ENCODE measurements at regions not wholly inside any gene's neighbourhood (a gene's known extent, or its start where the extent isn't known, plus 50 kb on each side); places are given as distances from the start of the nearest gene placed in this dataset.

GRCh38 chr2:167342769-167343168, 454.5 kb downstream of the XIRP2 start:
- no peak for TF ChIP-seq CTCF (IDR thresholded peaks at IDR 0.05; ENCODE audit: low read depth, low read length)
- H3K4me3 ChIP-seq (ENCODE audit: low read depth, low read length) = no peak overlapping the region

- no peak for TF ChIP-seq CTCF (IDR thresholded peaks at IDR 0.05; ENCODE audit: low read depth, low read length)
These were observed 452.0 kb downstream of the XIRP2 start for GRCh38 chr2:167340322-167340721.

GRCh38 chr2:167336213-167336612, 447.9 kb downstream of the XIRP2 start:
- no peak for TF ChIP-seq CTCF (IDR thresholded peaks at IDR 0.05; ENCODE audit: low read depth, low read length)
- no peak overlapping the region for H3K4me3 ChIP-seq (ENCODE audit: low read depth, low read length)

More at GRCh38 chr2:167340322-167340721, 452.0 kb downstream of the XIRP2 start:
- no peak overlapping the region for H3K4me3 ChIP-seq (ENCODE audit: low read depth, low read length)

- H3K4me3 ChIP-seq (ENCODE audit: low read depth, low read length) = no peak overlapping the region
- TF ChIP-seq CTCF (IDR thresholded peaks at IDR 0.05; ENCODE audit: low read depth, low read length) = no peak
These were observed 447.3 kb downstream of the XIRP2 start for GRCh38 chr2:167335541-167335992.

DNA sequence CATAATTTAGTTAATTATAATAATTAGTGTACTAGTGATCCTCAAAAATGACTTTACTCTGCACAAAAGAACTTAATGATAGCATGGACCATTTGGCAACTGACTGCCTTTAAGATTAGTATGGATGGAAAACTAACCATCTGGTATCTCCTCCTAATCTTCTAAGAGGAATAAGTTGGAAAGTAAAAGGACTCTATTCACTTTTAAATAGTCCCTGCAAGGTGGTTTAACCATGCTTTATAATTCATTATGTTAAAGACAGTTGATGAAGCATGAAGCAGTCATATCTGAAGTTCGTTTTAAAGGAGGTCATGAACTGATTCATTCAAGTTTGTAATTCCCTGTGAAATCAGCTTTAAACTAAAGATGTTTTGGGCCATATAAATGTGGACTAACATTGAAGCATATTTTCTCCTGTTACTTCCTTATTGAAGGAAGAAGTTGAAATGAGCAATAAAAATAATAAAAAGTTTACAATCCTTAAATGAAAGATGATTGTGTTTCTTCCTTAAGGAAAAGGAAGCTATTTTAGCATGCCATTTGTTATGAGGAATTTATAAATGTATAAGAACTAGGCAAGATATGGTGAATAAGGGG, 446.0 kb downstream of the XIRP2 start:
- TF ChIP-seq CTCF (IDR thresholded peaks at IDR 0.05; ENCODE audit: low read depth, low read length) = no peak
- no peak overlapping the region for H3K4me3 ChIP-seq (ENCODE audit: low read depth, low read length)

GRCh38 chr2:167333245-167333644, 445.0 kb downstream of the XIRP2 start:
- no peak for TF ChIP-seq CTCF (IDR thresholded peaks at IDR 0.05; ENCODE audit: low read depth, low read length)
- H3K4me3 ChIP-seq (ENCODE audit: low read depth, low read length) = no peak overlapping the region

GRCh38 chr2:167332358-167332757, 444.1 kb downstream of the XIRP2 start:
- no peak overlapping the region for H3K4me3 ChIP-seq (ENCODE audit: low read depth, low read length)
- TF ChIP-seq CTCF (IDR thresholded peaks at IDR 0.05; ENCODE audit: low read depth, low read length) = no peak

Data from WI38 (cell line).